ENCODE measurements at regions not wholly inside any gene's neighbourhood (a gene's known extent, or its start where the extent isn't known, plus 50 kb on each side); places are given as distances from the start of the nearest gene placed in this dataset.
"Not testable (repeated sequence)": the region's sequence is repeated elsewhere in the genome, so short reads cannot be mapped to it uniquely, and the experiment has no call there.

GRCh38 chr4:151854731-151855130 lies 93.9 kb upstream of the GATB start:
- ATAC-seq, result no peak
- DNase-seq, result no peak
- H3K4me3 ChIP-seq, result no peak overlapping the region
- intact Hi-C loops (cut with DNase I, micrococcal nuclease), result no loop called here
- no peaks in the 10 kb centered on the region for H3K36me3 ChIP-seq (ENCODE audit: low read depth)
- H3K9me3 ChIP-seq, result no peaks in the 10 kb centered on the region
- no peaks in the 10 kb centered on the region for H3K4me1 ChIP-seq (ENCODE audit: low read depth)
- TF ChIP-seq CTCF (IDR thresholded peaks at IDR 0.05), result no peak

- DNase-seq, result no peak
These were observed 92.2 kb upstream of the GATB start for GRCh38 chr4:151853034-151853433.

GRCh38 chr4:151852202-151852601 lies 91.4 kb upstream of the GATB start:
- Histone ChIP-seq H3K4me1 (ENCODE audit: low read depth) (no peaks in the 10 kb centered on the region), H3K4me3 (no peak overlapping the region), H3K9me3 (no peaks in the 10 kb centered on the region), H3K36me3 (ENCODE audit: low read depth) (no peaks in the 10 kb centered on the region)
- DNase-seq (no peak), ATAC-seq (no peak)
- TF ChIP-seq CTCF (IDR thresholded peaks at IDR 0.05), result no peak
- intact Hi-C loops (cut with DNase I, micrococcal nuclease), result no loop called here

More at GRCh38 chr4:151853034-151853433, 92.2 kb upstream of the GATB start:
- no peak for TF ChIP-seq CTCF (IDR thresholded peaks at IDR 0.05)
- Histone ChIP-seq H3K4me3 (no peak overlapping the region), H3K4me1 (ENCODE audit: low read depth) (no peaks in the 10 kb centered on the region), H3K9me3 (no peaks in the 10 kb centered on the region), H3K36me3 (ENCODE audit: low read depth) (no peaks in the 10 kb centered on the region)
- ATAC-seq, result no peak
- intact Hi-C loops (cut with DNase I, micrococcal nuclease), result no loop called here

GRCh38 chr4:151851354-151851753 lies 90.5 kb upstream of the GATB start:
- H3K36me3 ChIP-seq (ENCODE audit: low read depth), result no peaks in the 10 kb centered on the region
- no peak overlapping the region for H3K4me3 ChIP-seq
- H3K4me1 ChIP-seq (ENCODE audit: low read depth), result no peaks in the 10 kb centered on the region
- H3K9me3 ChIP-seq, result no peaks in the 10 kb centered on the region
- intact Hi-C loops (cut with DNase I, micrococcal nuclease), result no loop called here
- DNase-seq, result no peak
- TF ChIP-seq CTCF (IDR thresholded peaks at IDR 0.05), result no peak
- no peak for ATAC-seq

GRCh38 chr4:151850791-151851213 lies 90.0 kb upstream of the GATB start:
- TF ChIP-seq CTCF (IDR thresholded peaks at IDR 0.05), result no peak
- H3K36me3 ChIP-seq (ENCODE audit: low read depth), result no peaks in the 10 kb centered on the region
- intact Hi-C loops (cut with DNase I, micrococcal nuclease), result no loop called here

GRCh38 chr4:151845551-151845950 lies 84.7 kb upstream of the GATB start:
- not testable (repeated sequence) for ATAC-seq

More at GRCh38 chr4:151850791-151851213, 90.0 kb upstream of the GATB start:
- H3K4me1 ChIP-seq (ENCODE audit: low read depth), result no peaks in the 10 kb centered on the region
- DNase-seq (no peak), ATAC-seq (no peak)
- H3K9me3 ChIP-seq, result no peaks in the 10 kb centered on the region
- no peak overlapping the region for H3K4me3 ChIP-seq

More at GRCh38 chr4:151845551-151845950, 84.7 kb upstream of the GATB start:
- H3K36me3 ChIP-seq (ENCODE audit: low read depth); H3K4me3 ChIP-seq; intact Hi-C loops (cut with DNase I, micrococcal nuclease); H3K4me1 ChIP-seq (ENCODE audit: low read depth); DNase-seq; H3K9me3 ChIP-seq: not testable (repeated sequence)
